Testis (tissue), 2 donors: ENCODE measurements at regions not wholly inside any gene's neighbourhood (a gene's known extent, or its start where the extent isn't known, plus 50 kb on each side); places are given as distances from the start of the nearest gene placed in this dataset.

Experiments used
- DNase-seq: peaks from one replicate; pipeline ENCODE4 v3.0.0-alpha.2; 2019
- H3K27ac ChIP-seq, 2 donors: fragments of 200-600 bp; sonication (generic); one replicate each; pipeline ENCODE4 v1.5.1; 2019
- H3K27me3 ChIP-seq: fragments of 200-600 bp; sonication (generic); one replicate; pipeline ENCODE4 v1.5.1; 2019
- H3K36me3 ChIP-seq: fragments of 200-600 bp; sonication (generic); one replicate; pipeline ENCODE4 v1.5.1; 2017; ENCODE audit warnings: low read depth; ENCODE audit errors: missing control alignments
- H3K4me1 ChIP-seq: fragments of 200-600 bp; sonication (generic); one replicate; pipeline ENCODE4 v1.5.1; 2019
- H3K4me3 ChIP-seq, 2 donors: fragments of 200-600 bp; sonication (generic); one replicate each; pipeline ENCODE4 v1.5.1; 2017 to 2019
- H3K9me3 ChIP-seq: fragments of 200-600 bp; sonication (generic); one replicate; pipeline ENCODE4 v1.5.1; 2017
- CTCF ChIP-seq, 3 experiments: fragments of 450-650 bp in 2 of 3; fragments of 200-600 bp in 1 of 3; sonication (generic) in 1 of 3; IDR thresholded peaks; one replicate each; pipeline ENCODE4 v1.5.1; 2016 to 2019; ENCODE audit warnings: antibody characterized with exemption in 3 of 3, mild to moderate bottlenecking in 2 of 3, moderate library complexity in 1 of 3
- POLR2A ChIP-seq: fragments of 450-650 bp; IDR thresholded peaks from one replicate; pipeline ENCODE4 v1.6.1; 2017; ENCODE audit warnings: antibody characterized with exemption, mild to moderate bottlenecking, moderate library complexity
- WGBS, 2 donors: methylation state at CpG; one replicate each; pipeline ENCODE4 v1.1.5; 2018; 5-methylcytosine and 5-hydroxymethylcytosine counted together
- intact Hi-C: fragments of 100-400 bp; cut with DNase I; formaldehyde crosslinking; loops from one replicate; pipeline ENCODE4 v1.15.1; 2023; ENCODE audit warnings: low total_unique reads

DNA sequence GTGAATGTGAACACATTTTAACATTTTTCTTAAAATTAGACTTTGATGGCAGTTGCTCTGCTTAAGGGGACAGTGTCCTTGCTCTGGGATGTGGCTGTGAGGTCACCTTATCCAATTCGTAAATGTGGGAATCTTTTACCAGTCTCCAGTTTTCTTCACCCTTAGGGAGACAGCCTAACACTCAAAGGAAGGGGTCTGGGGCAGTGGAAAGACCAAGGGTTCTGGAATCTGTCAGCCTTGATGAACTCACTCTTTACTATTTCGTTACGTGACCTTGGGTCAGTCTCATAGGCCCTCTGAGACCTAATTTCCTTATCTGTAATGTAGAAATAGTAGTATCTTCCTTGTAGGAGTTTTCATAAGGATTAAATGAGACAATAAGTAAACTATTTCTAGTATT, 245.6 kb upstream of the ATP2B1 start:
- intact Hi-C loops = no loop called here
- Histone ChIP-seq H3K9me3 (no peaks in the 10 kb centered on the region), H3K27ac (peak overlapping the region in 1 of 2 donors; percentile 51), H3K4me1 (peaks cover 8% of the 10 kb centered on the region), H3K36me3 (no peaks in the 10 kb centered on the region), H3K4me3 (no peak overlapping the region), H3K27me3 (no peaks in the 10 kb centered on the region)
- TF ChIP-seq POLR2A (no peak), CTCF (IDR thresholded peaks at IDR 0.05) (no peak)
- no peak for DNase-seq
- 45 to 51% methylated on average over 3 of the region's 3 CpGs for whole genome bisulfite sequencing, 2 donors

GRCh38 chr12:89951694-89952060, 243.0 kb upstream of the ATP2B1 start:
- no peak for DNase-seq
- TF ChIP-seq POLR2A (no peak), CTCF (IDR thresholded peaks at IDR 0.05) (no peak)
- Histone ChIP-seq H3K4me1 (peaks cover 8% of the 10 kb centered on the region), H3K9me3 (no peaks in the 10 kb centered on the region), H3K27me3 (no peaks in the 10 kb centered on the region), H3K27ac (no peak overlapping the region), H3K36me3 (no peaks in the 10 kb centered on the region), H3K4me3 (no peak overlapping the region)
- 77 to 92% methylated on average over 2 of the region's 2 CpGs for WGBS, 2 donors
- intact Hi-C loops = no loop called here

- Histone ChIP-seq H3K27ac (no peak overlapping the region), H3K4me1 (peaks cover 8% of the 10 kb centered on the region), H3K27me3 (no peaks in the 10 kb centered on the region), H3K4me3 (no peak overlapping the region), H3K9me3 (no peaks in the 10 kb centered on the region), H3K36me3 (no peaks in the 10 kb centered on the region)
- no peak for DNase-seq
- TF ChIP-seq CTCF (IDR thresholded peaks at IDR 0.05) (no peak), POLR2A (no peak)
- WGBS, 2 donors = 75 to 76% methylated on average over 2 of the region's 2 CpGs
- intact Hi-C loops = no loop called here
Measured at GRCh38 chr12:89951050-89951693, 242.5 kb upstream of the ATP2B1 start.

- intact Hi-C loops = no loop called here
- 27 to 35% methylated on average over 1 of the region's 1 CpG for WGBS, 2 donors
- no peak for DNase-seq
- H3K4me3 ChIP-seq = no peak overlapping the region
- no peak for TF ChIP-seq CTCF (IDR thresholded peaks at IDR 0.05)
- H3K27me3 ChIP-seq = no peaks in the 10 kb centered on the region
- no peaks in the 10 kb centered on the region for H3K36me3 ChIP-seq
- peaks cover 8% of the 10 kb centered on the region for H3K4me1 ChIP-seq
- no peak overlapping the region for H3K27ac ChIP-seq
- H3K9me3 ChIP-seq = no peaks in the 10 kb centered on the region
Measured at GRCh38 chr12:89950421-89950820, 241.8 kb upstream of the ATP2B1 start.

DNA sequence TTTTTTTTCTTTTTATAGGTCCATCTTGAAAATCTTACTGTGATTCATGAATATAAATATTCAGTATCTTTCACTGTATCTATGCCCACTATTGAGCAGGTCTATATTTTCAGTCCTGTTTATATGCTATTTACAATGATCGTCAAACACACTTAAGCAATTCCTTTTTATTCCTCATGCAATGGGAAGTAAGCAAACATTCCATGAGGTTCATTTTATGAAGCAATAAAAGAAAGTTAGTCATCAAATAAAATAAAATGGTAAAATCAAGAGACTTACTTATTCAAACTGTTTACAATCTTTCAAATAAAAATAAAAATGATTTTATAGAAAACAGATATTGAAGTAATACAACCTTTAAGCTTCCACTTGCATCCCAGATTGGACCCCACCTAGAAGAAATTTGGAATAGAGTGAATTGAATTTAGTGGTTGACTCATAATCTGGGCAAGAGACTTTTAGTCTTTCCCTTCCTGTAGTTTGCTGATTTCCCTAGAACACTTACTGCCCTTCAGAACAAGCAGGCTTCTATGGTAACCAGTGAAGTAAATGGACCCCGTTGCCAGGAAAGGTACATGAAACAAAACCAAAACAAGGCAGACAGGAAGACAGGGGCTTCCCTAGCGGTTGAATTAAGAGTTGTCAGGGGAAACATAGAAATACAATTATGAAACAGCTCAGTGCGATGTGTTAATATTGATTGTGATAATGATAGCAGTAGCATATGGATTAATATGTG, 241.0 kb upstream of the ATP2B1 start:
- Histone ChIP-seq H3K4me1 (peaks cover 7% of the 10 kb centered on the region), H3K4me3 (no peak overlapping the region), H3K27me3 (no peaks in the 10 kb centered on the region), H3K9me3 (no peaks in the 10 kb centered on the region), H3K36me3 (no peaks in the 10 kb centered on the region), H3K27ac (no peak overlapping the region)
- intact Hi-C loops = no loop called here
- no peak for DNase-seq
- TF ChIP-seq CTCF (IDR thresholded peaks at IDR 0.05) = no peak
- TF ChIP-seq POLR2A = no peak
- 84% methylated on average over 4 of the region's 4 CpGs for WGBS, 2 donors
